ENCODE measurements at regions not wholly inside any gene's neighbourhood (a gene's known extent, or its start where the extent isn't known, plus 50 kb on each side); places are given as distances from the start of the nearest gene placed in this dataset.
"Not testable (repeated sequence)": the region's sequence is repeated elsewhere in the genome, so short reads cannot be mapped to it uniquely, and the experiment has no call there.

DNA sequence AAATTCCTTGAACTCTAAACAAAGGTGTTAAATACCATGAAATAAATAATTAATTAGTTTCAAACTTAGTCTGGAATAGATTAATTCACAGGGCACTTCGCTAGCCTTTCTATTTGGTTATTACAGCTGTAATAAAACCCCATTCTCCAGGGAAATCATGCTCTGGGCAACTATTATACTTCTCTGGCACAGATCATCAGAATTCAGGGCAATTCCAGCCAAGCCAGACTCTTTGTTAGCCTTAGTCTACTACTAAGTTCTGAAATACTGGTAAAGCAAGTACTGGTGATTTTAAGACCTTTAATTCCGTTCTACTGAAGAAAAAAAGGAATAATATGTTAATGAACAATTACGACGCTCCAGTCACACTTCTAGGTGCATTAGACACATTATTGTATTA, 123.4 kb upstream of the PDE1A start:
- H3K4me3 ChIP-seq, result no peak overlapping the region
- no peak overlapping the region for H3K4me2 ChIP-seq
- POLR2A ChIA-PET, result no interaction called here
- no peaks in the 10 kb centered on the region for H3K4me1 ChIP-seq
- DNase-seq (ENCODE audit: low read depth in 1 of 2, low spot score in 1 of 2) (no peak), FAIRE-seq (no peak), ATAC-seq (no peak)
- CTCF ChIA-PET, result no interaction called here
- TF ChIP-seq ZNF302 (CRISPR knock-in tag; IDR thresholded peaks at IDR 0.05) (no peak), CTCF (IDR thresholded peaks at IDR 0.05) (no peak), CBX8 (IDR thresholded peaks at IDR 0.05) (no peak), RARB (CRISPR knock-in tag; IDR thresholded peaks at IDR 0.05) (no peak), ATOH8 (CRISPR knock-in tag; IDR thresholded peaks at IDR 0.05; ENCODE audit: low read depth) (no peak), HEYL (CRISPR knock-in tag; IDR thresholded peaks at IDR 0.05) (no peak), CBX2 (IDR thresholded peaks at IDR 0.05; ENCODE audit: borderline replicate concordance, low read depth) (no peak), ELK1 (IDR thresholded peaks at IDR 0.05; ENCODE audit: low read depth, low read length) (no peak)
- TF ChIP-seq, protein P1, sequence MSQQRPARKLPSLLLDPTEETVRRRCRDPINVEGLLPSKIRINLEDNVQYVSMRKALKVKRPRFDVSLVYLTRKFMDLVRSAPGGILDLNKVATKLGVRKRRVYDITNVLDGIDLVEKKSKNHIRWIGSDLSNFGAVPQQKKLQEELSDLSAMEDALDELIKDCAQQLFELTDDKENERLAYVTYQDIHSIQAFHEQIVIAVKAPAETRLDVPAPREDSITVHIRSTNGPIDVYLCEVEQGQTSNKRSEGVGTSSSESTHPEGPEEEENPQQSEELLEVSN (IDR thresholded peaks at IDR 0.05; ENCODE audit: borderline replicate concordance, low read depth), result no peak
- no peak overlapping the region for H3K27ac ChIP-seq
- H3K9me3 ChIP-seq, result no peaks in the 10 kb centered on the region
- WGBS (ENCODE audit: missing lambda C conversion rate), result 60% methylated on average over 4 of the region's 4 CpGs

DNA sequence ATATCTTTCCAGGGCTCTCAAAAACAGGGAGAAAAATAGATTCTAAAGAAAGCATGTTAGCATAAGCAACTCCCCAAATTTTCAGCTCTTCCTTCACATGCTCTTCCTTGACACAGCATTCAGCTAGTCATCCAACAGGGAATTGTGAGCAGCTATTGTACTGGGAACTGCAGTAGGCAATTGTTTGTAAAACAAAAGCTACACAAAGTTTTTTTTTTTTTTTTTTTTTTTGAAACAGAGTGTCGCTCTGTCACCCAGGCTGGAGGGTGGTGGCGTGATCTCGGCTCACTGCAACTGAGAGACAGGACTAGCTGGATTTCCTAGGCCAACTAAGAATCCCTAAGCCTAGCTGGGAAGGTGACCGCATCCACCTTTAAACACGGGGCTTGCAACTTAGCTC, 125.4 kb upstream of the PDE1A start:
- POLR2A ChIA-PET, result interaction anchor here (0.7 kb wide), 1 partner anchor 11 kb away, joined by 5 read pairs; no protein-coding TSS in a partner anchor
- FAIRE-seq; CTCF ChIA-PET; H3K9me3 ChIP-seq; DNase-seq (ENCODE audit: low read depth in 1 of 2, low spot score in 1 of 2); ATAC-seq; H3K4me3 ChIP-seq; H3K4me1 ChIP-seq; H3K27ac ChIP-seq; H3K4me2 ChIP-seq: not testable (repeated sequence)
- 77% methylated on average over 5 of the region's 5 CpGs for WGBS (ENCODE audit: missing lambda C conversion rate)

GRCh38 chr2:182552785-182553184, 125.9 kb upstream of the PDE1A start:
- not testable (repeated sequence) for H3K4me3 ChIP-seq; DNase-seq (ENCODE audit: low read depth in 1 of 2, low spot score in 1 of 2); H3K4me2 ChIP-seq; H3K9me3 ChIP-seq; H3K4me1 ChIP-seq; FAIRE-seq; H3K27ac ChIP-seq; ATAC-seq
- 88% methylated on average over 9 of the region's 16 CpGs for WGBS (ENCODE audit: missing lambda C conversion rate)
- CTCF ChIA-PET, result interaction anchor here (1.2 kb wide), 1 partner anchor 13 kb away, joined by 3 read pairs; no protein-coding TSS in a partner anchor
- POLR2A ChIA-PET, result interaction anchor here (0.7 kb wide), 1 partner anchor 11 kb away, joined by 5 read pairs; no protein-coding TSS in a partner anchor

DNA sequence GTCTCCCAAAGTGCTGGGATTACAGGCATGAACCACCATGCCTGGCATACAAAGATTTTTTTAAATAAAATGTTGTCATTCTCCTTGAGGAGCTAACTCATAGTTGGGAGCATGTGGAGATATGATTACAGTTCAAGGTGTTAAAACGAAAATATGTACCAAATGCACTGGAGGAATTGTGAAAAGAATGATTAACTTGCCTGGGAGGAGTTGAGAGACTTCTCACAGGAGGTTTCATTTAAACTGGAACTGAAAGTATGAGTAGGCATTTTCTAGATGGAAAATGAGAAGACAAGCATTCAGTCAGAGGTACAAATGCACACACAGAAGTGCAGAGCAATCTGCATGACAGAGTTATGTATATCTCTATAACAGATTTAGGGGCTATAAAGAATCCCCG, 126.6 kb upstream of the PDE1A start:
- no peak for DNase-seq (ENCODE audit: low read depth in 1 of 2, low spot score in 1 of 2)
- no peak for FAIRE-seq
- Histone ChIP-seq H3K27ac (no peak overlapping the region), H3K4me3 (no peak overlapping the region), H3K9me3 (no peaks in the 10 kb centered on the region), H3K4me2 (no peak overlapping the region), H3K4me1 (peaks cover 1% of the 10 kb centered on the region; the same call in 1 of the 3 replicates)
- CTCF ChIA-PET, result interaction anchor here (1.2 kb wide), 1 partner anchor 14 kb away, joined by 3 read pairs; no protein-coding TSS in a partner anchor
- TF ChIP-seq PHF8 (IDR thresholded peaks at IDR 0.05; ENCODE audit: borderline replicate concordance, low read depth), result no peak
- no peak for TF ChIP-seq HEYL (CRISPR knock-in tag; IDR thresholded peaks at IDR 0.05)
- no peak for TF ChIP-seq USF2 (IDR thresholded peaks at IDR 0.05)
- POLR2A ChIA-PET, result no interaction called here
- 41% methylated on average over 2 of the region's 2 CpGs for WGBS (ENCODE audit: missing lambda C conversion rate)
- no peak for ATAC-seq
